ENCODE measurements at regions not wholly inside any gene's neighbourhood (a gene's known extent, or its start where the extent isn't known, plus 50 kb on each side); places are given as distances from the start of the nearest gene placed in this dataset.
A peak's percentile ranks its signal among the peaks of the same experiment; 100 is the strongest.

- H3K27me3 ChIP-seq (ENCODE audit: insufficient read depth, low read length), result no peaks in the 10 kb centered on the region
- Mint-ChIP-seq H3K9me3 (peaks cover 0 to 47% of the 10 kb centered on the region in 2 experiments; a peak in 3 of 5 replicates), H3K36me3 (ENCODE audit: insufficient read depth in 1 of 3, low read depth in 3 of 3) (no peaks in the 10 kb centered on the region), H3K4me1 (no peaks in the 10 kb centered on the region), H3K27me3 (ENCODE audit: low read depth) (peaks cover 2% of the 10 kb centered on the region; the same call in 1 of the 2 replicates), H3K4me3 (no peak overlapping the region), H3K27ac (peak overlapping the region in 1 of 3 experiments; percentile 20; a peak in 1 of 7 replicates)
- TF ChIP-seq, protein P1, sequence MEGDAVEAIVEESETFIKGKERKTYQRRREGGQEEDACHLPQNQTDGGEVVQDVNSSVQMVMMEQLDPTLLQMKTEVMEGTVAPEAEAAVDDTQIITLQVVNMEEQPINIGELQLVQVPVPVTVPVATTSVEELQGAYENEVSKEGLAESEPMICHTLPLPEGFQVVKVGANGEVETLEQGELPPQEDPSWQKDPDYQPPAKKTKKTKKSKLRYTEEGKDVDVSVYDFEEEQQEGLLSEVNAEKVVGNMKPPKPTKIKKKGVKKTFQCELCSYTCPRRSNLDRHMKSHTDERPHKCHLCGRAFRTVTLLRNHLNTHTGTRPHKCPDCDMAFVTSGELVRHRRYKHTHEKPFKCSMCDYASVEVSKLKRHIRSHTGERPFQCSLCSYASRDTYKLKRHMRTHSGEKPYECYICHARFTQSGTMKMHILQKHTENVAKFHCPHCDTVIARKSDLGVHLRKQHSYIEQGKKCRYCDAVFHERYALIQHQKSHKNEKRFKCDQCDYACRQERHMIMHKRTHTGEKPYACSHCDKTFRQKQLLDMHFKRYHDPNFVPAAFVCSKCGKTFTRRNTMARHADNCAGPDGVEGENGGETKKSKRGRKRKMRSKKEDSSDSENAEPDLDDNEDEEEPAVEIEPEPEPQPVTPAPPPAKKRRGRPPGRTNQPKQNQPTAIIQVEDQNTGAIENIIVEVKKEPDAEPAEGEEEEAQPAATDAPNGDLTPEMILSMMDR (conservative IDR thresholded peaks at IDR 0.05), result no peak
- H2BK12ac ChIP-seq (ENCODE audit: insufficient read length, low read depth, low read length), result no peak overlapping the region
- no peak overlapping the region for H3K18ac ChIP-seq (ENCODE audit: insufficient read length, low read depth, low read length)
- no peaks in the 10 kb centered on the region for H3K79me1 ChIP-seq (ENCODE audit: insufficient read depth, low read depth, low read length, poor library complexity, severe bottlenecking)
- H2BK5ac ChIP-seq (ENCODE audit: insufficient read length, low read length), result no peak overlapping the region
- H3K14ac ChIP-seq (ENCODE audit: insufficient read depth, low read length), result no peak overlapping the region
- H4K5ac ChIP-seq (ENCODE audit: insufficient read length, low read depth, low read length), result no peak overlapping the region
- no peaks in the 10 kb centered on the region for H3K79me2 ChIP-seq (ENCODE audit: insufficient read depth, low read length)
- H2AK5ac ChIP-seq (ENCODE audit: insufficient read length, low read length), result no peak overlapping the region
- no peak overlapping the region for H3K56ac ChIP-seq (ENCODE audit: insufficient read length, low read depth, low read length)
- no peak overlapping the region for H2AFZ ChIP-seq (ENCODE audit: low read length)
- H2BK15ac ChIP-seq (ENCODE audit: low read depth, low read length), result no peak overlapping the region
- H3K4me2 ChIP-seq (ENCODE audit: insufficient read depth, insufficient read length, low read length), result no peak overlapping the region
- no peak overlapping the region for H2BK20ac ChIP-seq (ENCODE audit: low read depth, low read length, poor library complexity, severe bottlenecking)
- no peak overlapping the region for H3K4ac ChIP-seq (ENCODE audit: low read depth, low read length)
- H3K4me1 ChIP-seq (ENCODE audit: insufficient read depth, low read length), result no peaks in the 10 kb centered on the region
- WGBS (ENCODE audit: extremely low coverage, insufficient read length, low lambda C conversion rate), result no CpG with 5 or more reads among the region's 11 CpGs
- H3T11ph ChIP-seq (ENCODE audit: low read length), result no peak overlapping the region
- no peaks in the 10 kb centered on the region for H3K23me2 ChIP-seq (ENCODE audit: insufficient read length, low read depth, low read length, poor library complexity, severe bottlenecking)
- no peak overlapping the region for H3K27ac ChIP-seq (ENCODE audit: insufficient read length, low read depth, low read length)
- H4K20me1 ChIP-seq (ENCODE audit: control insufficient read depth, insufficient read depth, insufficient read length), result no peaks in the 10 kb centered on the region
- no peak for DNase-seq
- no peak overlapping the region for H4K91ac ChIP-seq (ENCODE audit: insufficient read length, low read depth, low read length)
- H3K9ac ChIP-seq (ENCODE audit: extremely low read depth, insufficient read length, low read length), result no peak overlapping the region
- H2BK120ac ChIP-seq (ENCODE audit: low read depth, low read length, poor library complexity, severe bottlenecking), result no peak overlapping the region
- no peaks in the 10 kb centered on the region for H3K9me3 ChIP-seq (ENCODE audit: control insufficient read depth, low read depth, low read length)
- H3K23ac ChIP-seq (ENCODE audit: insufficient read length, low read depth, low read length), result no peak overlapping the region
- no peak overlapping the region for H4K8ac ChIP-seq (replicated peaks; ENCODE audit: insufficient read length, low read depth, low read length)
Observed at GRCh38 chr5:75831561-75831960, 114.3 kb upstream of the POC5 start.

All from H9 (cell line).